MM.1S (cell line): ENCODE measurements at regions not wholly inside any gene's neighbourhood (a gene's known extent, or its start where the extent isn't known, plus 50 kb on each side); places are given as distances from the start of the nearest gene placed in this dataset.

ENCODE experiments used
- DNase-seq: peaks from one replicate; pipeline ENCODE4 v3.0.0-alpha.2; 2015
- H2AFZ ChIP-seq: fragments of 300-600 bp; sonication (generic); 2 replicates; pipeline ENCODE4 v1.6.0; 2016; ENCODE audit warnings: antibody characterized with exemption, low read length
- H3F3A ChIP-seq: fragments of 300-600 bp; sonication (generic); 2 replicates; pipeline ENCODE4 v1.6.1; 2016; ENCODE audit warnings: mild to moderate bottlenecking, antibody characterized with exemption, low read length, moderate library complexity, mixed read lengths; ENCODE audit not compliant: insufficient read depth
- H3K27ac ChIP-seq: fragments of 300-600 bp; sonication (generic); 2 replicates; pipeline ENCODE4 v1.5.1; 2016; ENCODE audit warnings: mild to moderate bottlenecking, low read length
- H3K27me3 ChIP-seq: fragments of 300-600 bp; sonication (generic); replicated peaks from 2 replicates; pipeline ENCODE4 v1.6.0; 2016; ENCODE audit warnings: low read length; ENCODE audit not compliant: insufficient read depth
- H3K36me3 ChIP-seq: fragments of 300-600 bp; sonication (generic); replicated peaks from 2 replicates; pipeline ENCODE4 v1.6.1; 2016; ENCODE audit warnings: mild to moderate bottlenecking, low read length, mixed read lengths; ENCODE audit not compliant: insufficient read depth
- H3K4me1 ChIP-seq: fragments of 300-600 bp; sonication (generic); 2 replicates; pipeline ENCODE4 v1.6.1; 2016; ENCODE audit warnings: low read length, mixed read lengths
- H3K4me2 ChIP-seq: fragments of 300-600 bp; sonication (generic); 2 replicates; pipeline ENCODE4 v1.6.0; 2016; ENCODE audit warnings: low read depth, low read length
- H3K4me3 ChIP-seq: fragments of 300-600 bp; sonication (generic); 2 replicates; pipeline ENCODE4 v1.5.1; 2016; ENCODE audit warnings: low read length, mixed read lengths
- H3K79me2 ChIP-seq: fragments of 300-600 bp; sonication (generic); 2 replicates; pipeline ENCODE4 v1.6.1; 2016; ENCODE audit warnings: mixed run types, low read length, mixed read lengths
- H3K9ac ChIP-seq: fragments of 300-600 bp; sonication (generic); 2 replicates; pipeline ENCODE4 v1.6.1; 2016; ENCODE audit warnings: low read length, mixed read lengths
- H3K9me2 ChIP-seq: fragments of 300-600 bp; sonication (generic); replicated peaks from 2 replicates; pipeline ENCODE4 v1.6.1; 2016; ENCODE audit warnings: mild to moderate bottlenecking, low read length, mixed read lengths; ENCODE audit not compliant: insufficient read depth
- H3K9me3 ChIP-seq: fragments of 300-600 bp; sonication (generic); replicated peaks from 2 replicates; pipeline ENCODE4 v1.6.1; 2016; ENCODE audit warnings: mild to moderate bottlenecking, low read length, mixed read lengths; ENCODE audit not compliant: insufficient read depth
- H4K20me1 ChIP-seq: fragments of 300-600 bp; sonication (generic); 2 replicates; pipeline ENCODE4 v1.6.1; 2016; ENCODE audit warnings: mild to moderate bottlenecking, low read length, moderate library complexity, mixed read lengths; ENCODE audit not compliant: insufficient read depth
- CTCF ChIP-seq: fragments of 300-600 bp; sonication (generic); IDR thresholded peaks from 2 replicates; pipeline ENCODE4 v1.5.1; 2016; ENCODE audit warnings: antibody characterized with exemption, low read length, mixed read lengths
- EZH2 ChIP-seq: fragments of 300-600 bp; sonication (generic); optimal IDR thresholded peaks from 2 replicates; pipeline ENCODE3; 2017; ENCODE audit warnings: low read depth, mild to moderate bottlenecking, antibody characterized with exemption, low read length, mixed read lengths
- EZH2phosphoT487 ChIP-seq: fragments of 300-600 bp; sonication (generic); IDR thresholded peaks from 2 replicates; pipeline ENCODE4 v1.6.1; 2018; ENCODE audit warnings: antibody characterized with exemption, low read length

GRCh38 chr2:239532859-239533258 lies 132.0 kb upstream of the HDAC4 start:
- H3K36me3 ChIP-seq: no peaks in the 10 kb centered on the region
- H3K4me3 ChIP-seq: no peak overlapping the region
- H3K79me2 ChIP-seq: no peaks in the 10 kb centered on the region
- TF ChIP-seq CTCF (no peak), EZH2phosphoT487 (no peak), EZH2 (no peak)
- H3K9me2 ChIP-seq: no peaks in the 10 kb centered on the region
- DNase-seq: no peak
- no peak overlapping the region for H3K4me2 ChIP-seq
- no peak overlapping the region for H3K9ac ChIP-seq
- no peaks in the 10 kb centered on the region for H3K27me3 ChIP-seq
- H3F3A ChIP-seq: no peaks in the 10 kb centered on the region
- no peaks in the 10 kb centered on the region for H3K4me1 ChIP-seq
- H3K27ac ChIP-seq: no peak overlapping the region
- H3K9me3 ChIP-seq: no peaks in the 10 kb centered on the region
- H4K20me1 ChIP-seq: no peaks in the 10 kb centered on the region
- H2AFZ ChIP-seq: no peak overlapping the region

- Histone ChIP-seq H3K9me3 (no peaks in the 10 kb centered on the region), H3K4me2 (no peak overlapping the region), H3K36me3 (no peaks in the 10 kb centered on the region), H3K4me1 (no peaks in the 10 kb centered on the region), H3K27ac (no peak overlapping the region), H4K20me1 (no peaks in the 10 kb centered on the region), H3K9ac (no peak overlapping the region), H3K79me2 (no peaks in the 10 kb centered on the region), H3F3A (no peaks in the 10 kb centered on the region), H3K9me2 (no peaks in the 10 kb centered on the region), H2AFZ (no peak overlapping the region), H3K27me3 (no peaks in the 10 kb centered on the region), H3K4me3 (no peak overlapping the region)
- DNase-seq: no peak
- TF ChIP-seq EZH2phosphoT487 (no peak), CTCF (no peak), EZH2 (no peak)
Observed at GRCh38 chr2:239532250-239532649, 131.4 kb upstream of the HDAC4 start.

- no peak for TF ChIP-seq EZH2phosphoT487
- no peak for TF ChIP-seq EZH2
- no peak for TF ChIP-seq CTCF
Observed at GRCh38 chr2:239531456-239532241, 130.8 kb upstream of the HDAC4 start.

More at GRCh38 chr2:239531456-239532241, 130.8 kb upstream of the HDAC4 start:
- H3K27ac ChIP-seq: no peak overlapping the region
- no peak overlapping the region for H3K4me3 ChIP-seq
- no peaks in the 10 kb centered on the region for H3K36me3 ChIP-seq
- no peaks in the 10 kb centered on the region for H3F3A ChIP-seq
- no peaks in the 10 kb centered on the region for H4K20me1 ChIP-seq
- H3K9ac ChIP-seq: no peak overlapping the region
- H3K4me2 ChIP-seq: no peak overlapping the region
- no peaks in the 10 kb centered on the region for H3K9me2 ChIP-seq
- H3K9me3 ChIP-seq: no peaks in the 10 kb centered on the region
- no peak for DNase-seq
- no peaks in the 10 kb centered on the region for H3K27me3 ChIP-seq
- H3K4me1 ChIP-seq: no peaks in the 10 kb centered on the region
- no peak overlapping the region for H2AFZ ChIP-seq
- H3K79me2 ChIP-seq: no peaks in the 10 kb centered on the region
